ENCODE measurements at regions not wholly inside any gene's neighbourhood (a gene's known extent, or its start where the extent isn't known, plus 50 kb on each side); places are given as distances from the start of the nearest gene placed in this dataset.

DNA sequence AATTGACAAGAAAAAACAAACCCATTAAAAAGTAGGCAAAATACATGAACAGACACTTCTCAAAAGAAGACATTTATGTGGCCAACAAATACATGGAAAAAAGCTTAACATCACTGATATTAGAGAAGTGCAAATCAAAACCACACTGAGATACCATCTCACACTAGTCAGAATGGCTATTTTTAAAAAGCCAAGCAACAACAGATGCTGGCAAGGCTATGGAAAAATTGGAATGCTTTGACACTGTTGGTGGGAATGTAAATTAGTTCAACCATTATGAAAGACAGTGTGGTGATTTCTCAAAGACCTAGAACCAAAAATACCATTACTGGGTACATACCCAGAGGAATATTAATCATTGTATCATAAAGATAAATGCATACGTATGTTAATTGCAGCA is 641.1 kb upstream of the B3GALT2 start:
- no peak for FAIRE-seq
- Histone ChIP-seq H3K36me3 (ENCODE audit: control insufficient read depth, insufficient read depth, low read length) (no peaks in the 10 kb centered on the region), H3K4me3 (ENCODE audit: low read depth, low read length) (no peak overlapping the region), H3K27me3 (ENCODE audit: control insufficient read depth, insufficient read depth, low read length) (no peaks in the 10 kb centered on the region)
- DNase-seq (ENCODE audit: low read depth): no peak
- TF ChIP-seq, protein P1, sequence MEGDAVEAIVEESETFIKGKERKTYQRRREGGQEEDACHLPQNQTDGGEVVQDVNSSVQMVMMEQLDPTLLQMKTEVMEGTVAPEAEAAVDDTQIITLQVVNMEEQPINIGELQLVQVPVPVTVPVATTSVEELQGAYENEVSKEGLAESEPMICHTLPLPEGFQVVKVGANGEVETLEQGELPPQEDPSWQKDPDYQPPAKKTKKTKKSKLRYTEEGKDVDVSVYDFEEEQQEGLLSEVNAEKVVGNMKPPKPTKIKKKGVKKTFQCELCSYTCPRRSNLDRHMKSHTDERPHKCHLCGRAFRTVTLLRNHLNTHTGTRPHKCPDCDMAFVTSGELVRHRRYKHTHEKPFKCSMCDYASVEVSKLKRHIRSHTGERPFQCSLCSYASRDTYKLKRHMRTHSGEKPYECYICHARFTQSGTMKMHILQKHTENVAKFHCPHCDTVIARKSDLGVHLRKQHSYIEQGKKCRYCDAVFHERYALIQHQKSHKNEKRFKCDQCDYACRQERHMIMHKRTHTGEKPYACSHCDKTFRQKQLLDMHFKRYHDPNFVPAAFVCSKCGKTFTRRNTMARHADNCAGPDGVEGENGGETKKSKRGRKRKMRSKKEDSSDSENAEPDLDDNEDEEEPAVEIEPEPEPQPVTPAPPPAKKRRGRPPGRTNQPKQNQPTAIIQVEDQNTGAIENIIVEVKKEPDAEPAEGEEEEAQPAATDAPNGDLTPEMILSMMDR (IDR thresholded peaks at IDR 0.05; ENCODE audit: insufficient read depth, low read length, severe bottlenecking): no peak

DNA sequence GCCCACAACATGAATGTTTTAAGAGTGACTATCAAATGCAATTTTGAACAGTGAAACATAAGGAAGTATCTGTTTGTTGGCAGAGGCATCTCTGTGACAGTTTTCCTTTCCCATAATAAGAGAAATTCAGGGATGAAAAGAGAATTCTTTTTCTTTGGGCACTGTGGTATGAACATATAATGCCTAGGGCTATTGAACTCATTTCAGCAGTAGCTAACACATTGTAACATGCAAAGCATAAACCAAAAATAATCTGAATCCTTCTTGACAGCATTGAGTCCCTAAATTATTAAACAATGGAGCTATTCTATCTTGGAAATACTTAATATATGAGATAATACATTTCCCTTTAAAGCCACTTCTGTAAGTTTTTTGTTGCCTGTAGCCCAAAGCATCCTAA is 633.0 kb upstream of the B3GALT2 start:
- FAIRE-seq (no peak), DNase-seq (ENCODE audit: low read depth) (no peak)
- Histone ChIP-seq H3K27me3 (ENCODE audit: control insufficient read depth, insufficient read depth, low read length) (no peaks in the 10 kb centered on the region), H3K36me3 (ENCODE audit: control insufficient read depth, insufficient read depth, low read length) (no peaks in the 10 kb centered on the region), H3K4me3 (ENCODE audit: low read depth, low read length) (no peak overlapping the region)
- TF ChIP-seq, protein P1 (IDR thresholded peaks at IDR 0.05; ENCODE audit: insufficient read depth, low read length, severe bottlenecking): no peak

DNA sequence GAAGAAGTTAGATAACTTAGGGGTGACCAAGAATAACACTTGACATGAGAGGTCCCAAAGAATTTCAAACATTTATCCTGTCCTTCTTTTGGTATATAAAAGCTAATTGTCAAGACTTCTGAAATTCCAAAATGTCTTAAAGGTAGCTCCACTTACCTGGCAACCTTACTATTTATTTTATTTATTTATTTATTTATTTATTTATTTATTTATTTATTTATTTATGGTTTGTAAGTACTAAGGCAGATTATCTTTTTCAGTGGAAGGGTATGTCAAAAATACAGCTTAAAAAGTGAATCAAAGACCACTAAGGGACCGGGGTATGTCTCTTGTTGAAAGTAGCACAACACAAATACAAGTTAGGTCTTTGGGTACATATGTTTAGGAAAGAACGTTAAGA is 620.8 kb upstream of the B3GALT2 start:
- FAIRE-seq: no peak
- no peaks in the 10 kb centered on the region for H3K36me3 ChIP-seq (ENCODE audit: control insufficient read depth, insufficient read depth, low read length)

DNA sequence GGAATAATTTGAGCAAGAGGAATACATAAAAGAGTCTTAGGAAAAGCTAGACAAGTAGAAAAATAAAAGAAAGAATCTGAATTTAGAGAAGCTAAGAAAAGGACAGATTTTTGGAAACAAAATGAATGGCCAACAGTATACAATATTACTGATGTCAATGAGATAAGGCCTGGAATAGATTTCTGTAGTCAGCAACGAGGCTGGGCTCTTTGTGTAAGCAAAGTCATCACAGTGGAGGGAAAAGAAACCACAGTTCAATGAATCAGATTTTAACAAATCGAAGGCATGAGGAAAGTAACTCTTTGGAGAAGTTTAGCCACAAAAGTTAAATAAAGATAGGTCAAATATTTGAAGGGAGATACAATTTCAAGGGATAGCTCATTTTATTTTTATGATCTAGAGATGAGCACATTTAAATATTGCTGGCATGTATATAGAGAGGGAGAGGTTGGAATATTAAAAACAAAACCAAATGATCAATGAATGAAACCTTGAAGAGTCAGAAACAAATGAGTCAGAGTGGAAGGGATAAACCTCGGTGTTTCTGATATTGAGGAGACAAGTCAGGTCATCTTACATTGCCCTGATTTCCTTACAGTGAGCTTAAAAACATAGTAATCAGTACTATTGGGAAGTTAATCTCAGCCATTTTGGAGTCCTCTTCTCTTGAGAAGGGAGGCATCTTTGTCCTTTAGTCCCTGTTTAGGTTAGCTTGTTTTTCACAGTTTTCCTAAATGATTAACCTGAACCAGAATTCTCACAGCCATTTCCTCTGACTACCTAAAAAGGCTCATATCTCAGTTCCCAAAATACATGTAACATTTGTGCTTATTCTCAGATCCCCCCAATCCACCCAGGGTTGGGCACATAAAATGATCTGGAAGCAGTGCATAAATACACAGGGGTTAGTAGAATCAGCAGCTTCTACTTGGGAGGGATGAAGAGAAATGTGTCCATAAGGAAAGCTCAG is 620.0 kb upstream of the B3GALT2 start:
- TF ChIP-seq, protein P1 (IDR thresholded peaks at IDR 0.05; ENCODE audit: insufficient read depth, low read length, severe bottlenecking): no peak
- no peak for FAIRE-seq
- Histone ChIP-seq H3K36me3 (ENCODE audit: control insufficient read depth, insufficient read depth, low read length) (no peaks in the 10 kb centered on the region), H3K27me3 (ENCODE audit: control insufficient read depth, insufficient read depth, low read length) (no peaks in the 10 kb centered on the region), H3K4me3 (ENCODE audit: low read depth, low read length) (no peak overlapping the region)
- DNase-seq (ENCODE audit: low read depth): no peak

More for the DNA sequence above, 620.8 kb upstream of the B3GALT2 start:
- TF ChIP-seq, protein P1 (IDR thresholded peaks at IDR 0.05; ENCODE audit: insufficient read depth, low read length, severe bottlenecking): no peak
- Histone ChIP-seq H3K27me3 (ENCODE audit: control insufficient read depth, insufficient read depth, low read length) (no peaks in the 10 kb centered on the region), H3K4me3 (ENCODE audit: low read depth, low read length) (no peak overlapping the region)
- no peak for DNase-seq (ENCODE audit: low read depth)

DNA sequence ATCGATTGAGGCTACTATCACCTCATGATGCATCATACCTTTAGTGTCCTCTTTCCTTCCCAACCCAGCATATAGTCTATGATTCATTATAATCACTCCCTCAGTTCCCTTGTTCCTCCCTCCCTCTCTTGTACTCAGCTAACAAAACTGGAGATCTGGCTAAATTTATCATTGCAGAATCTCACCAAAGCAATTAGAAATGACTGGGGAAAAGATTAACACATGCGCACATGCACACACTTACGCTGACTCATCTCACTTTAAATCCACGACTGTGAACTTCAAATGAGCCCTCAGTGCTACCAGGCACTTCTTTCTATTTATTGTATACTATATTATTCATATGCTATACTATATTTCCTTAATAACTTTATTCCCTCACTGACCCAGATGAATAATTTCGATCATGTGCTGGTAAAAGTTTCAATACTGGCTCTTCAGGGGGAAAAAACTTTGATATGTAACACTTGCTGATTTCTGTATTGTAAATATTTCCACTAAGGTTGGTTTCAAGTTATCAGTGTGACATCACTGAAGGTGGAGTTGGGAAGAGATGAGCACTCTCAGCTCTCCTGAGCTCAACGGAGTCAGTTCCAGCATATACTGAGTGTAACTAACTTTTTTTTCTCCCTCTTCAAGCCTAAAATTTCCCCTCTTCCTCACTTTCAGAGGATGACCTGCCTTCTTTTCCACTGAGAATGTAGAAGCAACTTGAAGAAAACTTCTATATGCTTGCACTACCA is 613.7 kb upstream of the B3GALT2 start:
- Histone ChIP-seq H3K36me3 (ENCODE audit: control insufficient read depth, insufficient read depth, low read length) (no peaks in the 10 kb centered on the region), H3K4me3 (ENCODE audit: low read depth, low read length) (no peak overlapping the region), H3K27me3 (ENCODE audit: control insufficient read depth, insufficient read depth, low read length) (no peaks in the 10 kb centered on the region)
- DNase-seq (ENCODE audit: low read depth): no peak
- FAIRE-seq: no peak
- TF ChIP-seq, protein P1 (IDR thresholded peaks at IDR 0.05; ENCODE audit: insufficient read depth, low read length, severe bottlenecking): no peak

All from bronchial epithelial cell (primary cell).